HG02852 (cell line): ENCODE measurements at regions not wholly inside any gene's neighbourhood (a gene's known extent, or its start where the extent isn't known, plus 50 kb on each side); places are given as distances from the start of the nearest gene placed in this dataset.
"Not testable (repeated sequence)": the region's sequence is repeated elsewhere in the genome, so short reads cannot be mapped to it uniquely, and the experiment has no call there.

Experiments
- ATAC-seq: cut with Tn5 transposase; IDR thresholded peaks from one replicate; pipeline ENCODE4 v1.9.1; 2021; ENCODE audit warnings: mild to moderate bottlenecking, moderate library complexity; ENCODE audit not compliant: unreplicated experiment

DNA sequence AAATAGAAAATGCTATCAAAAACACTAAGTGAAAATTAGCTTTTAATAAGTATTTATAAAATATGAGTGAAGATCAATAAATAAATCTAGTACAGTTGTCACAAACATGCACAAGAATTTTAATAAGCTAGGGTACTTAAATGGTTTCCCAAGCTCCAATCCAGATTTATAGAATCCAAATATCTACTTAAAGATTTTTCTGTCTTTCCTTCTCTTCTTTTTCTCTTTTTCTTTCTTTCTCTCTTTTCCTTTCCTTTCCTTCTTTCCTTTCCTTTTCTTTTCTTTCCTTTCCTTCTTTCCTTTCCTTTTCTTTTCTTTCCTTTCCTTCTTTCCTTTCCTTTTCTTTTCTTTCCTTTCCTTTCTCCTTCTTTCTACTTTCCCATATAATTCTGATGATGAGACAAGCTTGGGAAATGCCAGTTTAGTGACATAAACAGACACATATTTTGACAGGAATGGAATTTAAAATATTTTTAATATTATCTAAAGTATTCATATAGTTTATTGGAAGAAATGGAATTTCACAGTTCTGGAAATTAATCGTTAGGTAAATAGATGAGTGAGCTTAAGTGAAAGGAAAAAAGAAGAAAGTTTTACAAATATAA, 832.8 kb downstream of the NR2F1-AS1 start:
- no peak for ATAC-seq

DNA sequence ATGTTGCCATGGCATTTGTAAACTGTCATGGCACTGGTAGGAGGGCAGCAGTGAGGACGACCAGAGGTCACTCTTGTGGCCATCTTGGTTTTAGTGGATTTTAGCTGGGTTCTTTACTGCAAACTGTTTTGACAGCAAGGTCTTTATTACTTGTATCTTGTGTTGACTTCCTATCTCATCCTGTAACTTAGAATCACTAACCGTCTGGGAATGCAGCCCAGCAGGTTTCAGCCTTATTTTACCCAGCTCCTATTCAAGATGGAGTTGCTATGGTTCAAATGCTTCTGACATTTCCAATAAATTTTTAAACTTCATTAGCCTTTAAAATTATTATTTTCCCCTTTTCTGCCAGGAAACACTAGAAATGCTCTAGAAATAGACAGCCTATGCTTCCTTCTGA, 839.1 kb downstream of the NR2F1-AS1 start:
- no peak for ATAC-seq

GRCh38 chr5:92734211-92734940, 846.6 kb downstream of the NR2F1-AS1 start:
- no peak for ATAC-seq

- ATAC-seq: no peak
Measured at GRCh38 chr5:92730486-92730885, 850.5 kb downstream of the NR2F1-AS1 start.

DNA sequence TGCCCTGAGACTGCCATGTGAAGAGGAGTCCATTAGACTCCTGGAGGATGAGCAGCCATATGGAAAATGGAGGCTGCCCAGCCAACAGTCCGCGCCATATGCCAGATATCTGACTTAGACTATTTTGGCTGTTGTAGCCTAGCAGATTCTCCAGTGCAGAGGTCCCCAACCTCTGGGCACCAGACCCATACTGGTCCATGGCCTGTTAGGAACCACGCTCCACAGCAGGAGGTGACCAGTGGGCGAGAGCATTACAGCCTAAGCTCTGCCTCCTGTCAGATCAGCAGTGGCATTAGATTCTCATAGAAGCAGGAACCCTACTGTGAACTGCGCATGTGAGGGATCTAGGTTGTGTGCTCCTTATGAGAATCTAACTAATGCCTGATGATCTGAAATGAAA, 851.9 kb downstream of the NR2F1-AS1 start:
- no peak for ATAC-seq

DNA sequence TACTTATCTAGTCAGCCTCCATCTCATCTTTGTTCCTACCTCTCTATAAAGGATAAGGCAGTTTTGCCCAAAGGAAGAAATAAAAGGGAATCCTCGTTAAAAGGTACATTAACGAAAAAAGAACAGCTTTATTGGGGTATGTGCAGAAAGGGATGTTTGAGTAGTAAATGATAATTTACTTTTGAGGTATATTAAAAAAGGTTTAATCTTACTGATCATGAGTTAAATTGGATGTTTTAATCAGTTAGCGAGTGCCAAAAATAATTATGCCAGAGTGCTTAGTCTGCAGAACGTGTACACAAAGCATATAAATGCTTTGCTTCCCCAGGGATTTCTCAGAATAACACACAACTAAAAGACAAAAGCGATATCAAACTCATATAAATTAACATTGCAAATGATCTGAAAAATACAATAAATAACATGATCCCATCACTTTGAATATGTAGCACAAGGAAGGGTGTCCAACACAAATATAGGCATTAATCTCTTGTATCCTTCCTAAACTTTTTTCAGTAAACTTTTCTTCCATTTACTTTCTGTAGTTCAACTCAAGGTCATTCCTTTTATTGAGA, 865.0 kb downstream of the NR2F1-AS1 start:
- ATAC-seq: no peak

DNA sequence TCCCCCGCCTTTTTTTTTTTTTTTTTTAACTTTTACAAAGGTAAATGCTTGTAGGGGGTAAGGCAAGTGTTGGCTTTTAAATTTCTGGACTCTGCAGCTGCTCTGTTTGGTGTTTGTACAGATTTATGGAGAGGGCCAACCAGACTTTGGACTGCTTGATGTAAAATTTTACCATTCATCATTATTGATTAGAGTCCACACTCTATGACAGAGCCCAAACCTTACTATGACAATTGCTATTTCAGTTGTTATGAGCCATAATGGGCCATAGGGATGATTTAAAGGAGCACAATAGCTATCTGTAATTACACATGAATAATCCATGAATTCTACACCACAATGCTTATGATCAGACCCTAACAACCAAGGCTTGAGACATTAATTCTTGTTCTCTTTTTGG, 867.2 kb downstream of the NR2F1-AS1 start:
- no peak for ATAC-seq

- no peak for ATAC-seq
Measured at GRCh38 chr5:92713335-92713743, 867.7 kb downstream of the NR2F1-AS1 start.

GRCh38 chr5:92711956-92712355, 869.1 kb downstream of the NR2F1-AS1 start:
- ATAC-seq: no peak

GRCh38 chr5:92704590-92704989, 876.4 kb downstream of the NR2F1-AS1 start:
- no peak for ATAC-seq

DNA sequence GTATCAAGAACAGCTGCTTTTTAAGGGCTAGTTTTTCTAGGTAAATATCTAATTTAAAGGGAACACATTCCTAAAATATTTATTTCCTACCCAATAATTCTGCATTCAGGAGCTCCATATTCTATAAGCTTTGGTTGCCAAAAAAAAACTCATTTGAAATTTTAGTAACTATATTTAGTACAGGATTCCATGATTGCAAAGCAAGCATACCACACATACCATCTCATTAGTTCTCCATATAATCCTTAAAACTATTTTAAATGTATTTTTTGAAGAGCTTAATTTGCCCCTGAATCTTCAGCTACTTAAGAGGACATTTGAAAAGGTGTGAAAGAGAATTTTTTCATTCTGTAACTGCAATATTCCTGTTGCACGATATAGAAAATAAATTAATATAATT, 877.0 kb downstream of the NR2F1-AS1 start:
- ATAC-seq: no peak

GRCh38 chr5:92695123-92696003, 885.7 kb downstream of the NR2F1-AS1 start:
- ATAC-seq: no peak

GRCh38 chr5:92694067-92694466, 887.0 kb downstream of the NR2F1-AS1 start:
- no peak for ATAC-seq

DNA sequence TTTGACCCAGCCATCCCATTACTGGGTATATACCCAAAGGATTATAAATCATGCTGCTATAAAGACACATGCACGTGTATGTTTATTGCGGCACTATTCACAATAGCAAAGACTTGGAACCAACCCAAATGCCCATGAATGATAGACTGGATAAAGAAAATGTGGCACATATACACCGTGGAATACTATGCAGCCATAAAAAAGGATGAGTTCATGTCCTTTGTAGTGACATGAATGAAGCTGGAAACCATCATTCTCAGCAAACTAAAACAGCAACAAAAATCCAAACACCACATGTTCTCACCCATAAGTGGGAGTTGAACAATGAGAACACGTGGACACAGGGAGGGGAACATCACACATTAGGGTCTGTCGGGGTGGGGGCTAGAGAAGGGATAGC, 889.1 kb downstream of the NR2F1-AS1 start:
- ATAC-seq: not testable (repeated sequence)

- no peak for ATAC-seq
Measured at GRCh38 chr5:92687821-92688722, 892.9 kb downstream of the NR2F1-AS1 start.

GRCh38 chr5:92678640-92679039, 902.4 kb downstream of the NR2F1-AS1 start:
- ATAC-seq: no peak

DNA sequence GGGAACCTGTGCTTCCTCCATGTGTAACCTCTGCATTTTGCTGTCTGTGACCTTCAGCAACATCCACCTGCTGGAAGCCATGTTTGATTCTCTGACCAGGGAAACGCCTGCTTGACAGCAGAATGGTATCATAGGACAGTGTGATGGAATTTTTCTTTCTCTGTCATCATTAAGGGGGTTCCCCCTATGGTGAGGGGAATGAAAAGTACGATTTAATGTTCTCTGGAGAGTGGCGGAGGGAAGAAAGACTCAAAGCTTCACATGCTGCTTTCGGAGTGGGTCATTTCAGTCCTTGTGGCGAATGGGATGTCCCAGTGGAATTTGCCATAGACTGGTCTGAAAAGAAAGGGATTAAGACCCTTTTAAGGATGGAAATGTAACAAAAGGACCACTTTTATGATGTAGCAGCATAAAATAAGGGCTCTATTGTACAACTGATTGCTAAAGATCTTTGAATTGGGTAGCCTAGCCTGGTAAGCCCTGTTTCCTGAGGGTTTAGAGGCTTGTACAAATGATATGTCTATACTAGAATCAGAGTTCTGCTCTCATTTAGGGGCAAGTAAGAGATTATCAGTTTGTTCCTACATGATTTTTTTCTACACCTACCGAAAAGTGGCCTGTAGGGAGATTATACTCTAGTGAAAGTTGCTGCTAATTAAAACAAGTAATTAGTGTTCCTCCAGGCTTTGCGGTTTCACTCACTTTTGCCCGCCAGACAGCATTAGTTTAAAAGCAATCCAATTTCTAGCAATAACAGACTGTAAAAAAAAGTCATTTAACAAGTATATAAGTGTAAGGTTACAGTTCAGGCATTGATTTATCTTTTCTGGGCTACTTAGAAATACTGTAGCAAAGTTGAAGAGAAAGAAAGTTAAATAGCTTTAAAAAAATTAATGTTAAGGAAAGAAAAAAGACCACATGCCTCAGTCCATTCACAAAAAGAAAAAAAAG, 904.5 kb downstream of the NR2F1-AS1 start:
- ATAC-seq: no peak

- no peak for ATAC-seq
Measured at GRCh38 chr5:92674321-92674720, 906.7 kb downstream of the NR2F1-AS1 start.

GRCh38 chr5:92665506-92665905, 915.5 kb downstream of the NR2F1-AS1 start:
- ATAC-seq: no peak
